ENCODE measurements at regions not wholly inside any gene's neighbourhood (a gene's known extent, or its start where the extent isn't known, plus 50 kb on each side); places are given as distances from the start of the nearest gene placed in this dataset.

DNA sequence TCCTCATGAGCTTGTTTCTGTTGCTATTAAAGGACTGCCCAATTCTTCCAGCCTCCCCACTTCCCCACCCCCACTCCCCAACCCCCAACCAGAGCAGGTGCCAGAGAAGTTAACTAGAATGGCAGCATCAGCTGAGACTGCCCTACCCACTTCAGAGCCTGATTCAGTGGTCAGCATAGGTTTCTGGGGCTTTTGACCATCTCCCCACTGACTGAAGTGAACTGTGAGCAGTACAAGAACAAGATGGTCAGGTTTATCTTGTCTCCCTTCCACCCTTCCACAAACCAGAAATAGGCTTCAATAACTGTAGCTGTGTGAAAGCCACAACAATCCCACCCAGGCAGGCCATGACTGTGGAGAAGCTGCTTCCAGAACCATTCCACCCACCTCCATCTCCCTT, 289.4 kb upstream of the SLC24A2 start:
- no peak for TF ChIP-seq CTCF (IDR thresholded peaks at IDR 0.05; ENCODE audit: insufficient read depth, low read depth, low read length)
- TF ChIP-seq EZH2 (IDR thresholded peaks at IDR 0.05; ENCODE audit: insufficient read depth, low read length): no peak

Measured in astrocyte (in vitro differentiated cells and primary cell).